Upper lobe of left lung (tissue), 4 donors: ENCODE measurements at regions not wholly inside any gene's neighbourhood (a gene's known extent, or its start where the extent isn't known, plus 50 kb on each side); places are given as distances from the start of the nearest gene placed in this dataset.

ENCODE experiments used
- CTCF ChIP-seq, 6 experiments: fragments of 450-650 bp in 4 of 6; fragments of 200-600 bp in 2 of 6; sonication (generic) in 2 of 6; IDR thresholded peaks; one replicate each; pipeline ENCODE4 v1.5.1; 2016 to 2019; ENCODE audit warnings: antibody characterized with exemption in 6 of 6
- EP300 ChIP-seq, 4 donors: sonication (generic); formaldehyde crosslinking; IDR thresholded peaks; one replicate each; pipeline ENCODE4 v1.5.1; 2017; ENCODE audit warnings: antibody characterized with exemption in 4 of 4, control low read depth in 2 of 4
- POLR2AphosphoS5 ChIP-seq, 2 donors: sonication (generic); formaldehyde crosslinking; IDR thresholded peaks; one replicate each; pipeline ENCODE4 v1.5.1; 2017; ENCODE audit warnings: antibody characterized with exemption in 2 of 2

GRCh38 chr6:163998496-163998895, 584.0 kb downstream of the QKI start:
- TF ChIP-seq EP300 (IDR thresholded peaks at IDR 0.05) (no peak), CTCF (IDR thresholded peaks at IDR 0.05) (no peak), POLR2AphosphoS5 (IDR thresholded peaks at IDR 0.05) (no peak)
